ENCODE measurements at regions not wholly inside any gene's neighbourhood (a gene's known extent, or its start where the extent isn't known, plus 50 kb on each side); places are given as distances from the start of the nearest gene placed in this dataset.

GRCh38 chr10:107671960-107672359, 507.5 kb upstream of the SORCS1 start:
- TF ChIP-seq CTCF (IDR thresholded peaks at IDR 0.05; ENCODE audit: borderline replicate concordance, insufficient read depth, low read depth, low read length) = no peak
- no peak overlapping the region for H3K4me3 ChIP-seq (ENCODE audit: low read depth, low read length)

- H3K4me3 ChIP-seq (ENCODE audit: low read depth, low read length) = no peak overlapping the region
- TF ChIP-seq CTCF (IDR thresholded peaks at IDR 0.05; ENCODE audit: borderline replicate concordance, insufficient read depth, low read depth, low read length) = no peak
These were observed 501.7 kb upstream of the SORCS1 start for GRCh38 chr10:107666214-107666613.

GRCh38 chr10:107665459-107665858, 501.0 kb upstream of the SORCS1 start:
- H3K4me3 ChIP-seq (ENCODE audit: low read depth, low read length) = no peak overlapping the region
- TF ChIP-seq CTCF (IDR thresholded peaks at IDR 0.05; ENCODE audit: borderline replicate concordance, insufficient read depth, low read depth, low read length) = no peak

- no peak for TF ChIP-seq CTCF (IDR thresholded peaks at IDR 0.05; ENCODE audit: borderline replicate concordance, insufficient read depth, low read depth, low read length)
- no peak overlapping the region for H3K4me3 ChIP-seq (ENCODE audit: low read depth, low read length)
These were observed 493.3 kb upstream of the SORCS1 start for GRCh38 chr10:107657851-107658250.

- H3K4me3 ChIP-seq (ENCODE audit: low read depth, low read length) = no peak overlapping the region
- TF ChIP-seq CTCF (IDR thresholded peaks at IDR 0.05; ENCODE audit: borderline replicate concordance, insufficient read depth, low read depth, low read length) = no peak
These were observed 492.4 kb upstream of the SORCS1 start for GRCh38 chr10:107656932-107657331.

GRCh38 chr10:107653832-107654287, 489.4 kb upstream of the SORCS1 start:
- no peak for TF ChIP-seq CTCF (IDR thresholded peaks at IDR 0.05; ENCODE audit: borderline replicate concordance, insufficient read depth, low read depth, low read length)
- H3K4me3 ChIP-seq (ENCODE audit: low read depth, low read length) = peak overlapping the region; percentile 42

- H3K4me3 ChIP-seq (ENCODE audit: low read depth, low read length) = no peak overlapping the region
- TF ChIP-seq CTCF (IDR thresholded peaks at IDR 0.05; ENCODE audit: borderline replicate concordance, insufficient read depth, low read depth, low read length) = no peak
These were observed 486.4 kb upstream of the SORCS1 start for GRCh38 chr10:107650939-107651338.
